B cell (primary cell): ENCODE measurements at regions not wholly inside any gene's neighbourhood (a gene's known extent, or its start where the extent isn't known, plus 50 kb on each side); places are given as distances from the start of the nearest gene placed in this dataset.

ENCODE experiments used
- ATAC-seq: fragments of 200-7000 bp; cut with Tn5 transposase; one replicate; pipeline ENCODE4 v1.10.0; 2021; ENCODE audit warnings: low read depth, mild to moderate bottlenecking, moderate number of reproducible peaks, moderate library complexity
- CTCF ChIA-PET: fragments of 350-600 bp; sonication (Branson Sonifier 250); formaldehyde crosslinking; loops from one replicate; lab custom pipeline; 2021; ENCODE audit warnings: antibody characterized with exemption, inconsistent platforms; lab: Charles Lee
- POLR2A ChIA-PET: fragments of 350-600 bp; sonication (Branson Sonifier 250); formaldehyde crosslinking; loops from one replicate; lab custom pipeline; 2021; ENCODE audit warnings: antibody characterized with exemption; lab: Charles Lee
- DNase-seq: peaks from one replicate; pipeline ENCODE4 v3.0.0; 2013
- H2AFZ ChIP-seq: 2 replicates; pipeline ENCODE4 v1.6.1; 2012; ENCODE audit warnings: mild to moderate bottlenecking, low read depth, low read length; ENCODE audit not compliant: insufficient read depth, poor library complexity, severe bottlenecking
- H3K27ac ChIP-seq, 2 donors: 1 replicate in 1 of 2; 2 replicates in 1 of 2; pipeline ENCODE4 v1.5.1; 2012 to 2013; ENCODE audit warnings: low read length in 2 of 2, mild to moderate bottlenecking in 2 of 2, moderate library complexity in 1 of 2
- H3K27me3 ChIP-seq, 4 experiments: fragments of 200-600 bp in 1 of 4; sonication (generic) in 1 of 4; replicated peaks in 1 of 4; 1 replicate in 2 of 4; 2 replicates in 2 of 4; pipeline versions ENCODE4 v1.6.1 to v1.7.0; 2013 to 2016; ENCODE audit warnings: low read length in 3 of 4, mild to moderate bottlenecking in 2 of 4, mixed read lengths in 1 of 4, moderate library complexity in 1 of 4; ENCODE audit not compliant: insufficient read depth in 4 of 4, control insufficient read depth in 3 of 4; ENCODE audit errors: control extremely low read depth in 1 of 4
- H3K36me3 ChIP-seq, 2 experiments: replicated peaks in 1 of 2; 1 replicate in 1 of 2; 2 replicates in 1 of 2; pipeline versions ENCODE4 v1.6.1 to v1.7.1; 2013; ENCODE audit warnings: low read length in 1 of 2; ENCODE audit not compliant: insufficient read depth in 2 of 2, control insufficient read depth in 1 of 2; ENCODE audit errors: control extremely low read depth in 1 of 2, extremely low read depth in 1 of 2
- H3K4me1 ChIP-seq, 2 donors: fragments of 200-600 bp in 1 of 2; sonication (generic) in 1 of 2; 1 replicate in 1 of 2; 2 replicates in 1 of 2; pipeline versions ENCODE4 v1.5.1 to v1.6.1; 2013 to 2017; ENCODE audit warnings: low read length in 2 of 2; ENCODE audit not compliant: control insufficient read depth in 2 of 2, insufficient read depth in 2 of 2
- H3K4me2 ChIP-seq: replicated peaks from 2 replicates; pipeline ENCODE3; 2012; ENCODE audit warnings: mild to moderate bottlenecking, low read depth, low read length; ENCODE audit not compliant: poor library complexity, severe bottlenecking
- H3K4me3 ChIP-seq, 5 experiments: fragments of 200-600 bp in 1 of 5; sonication (generic) in 1 of 5; 1 replicate in 3 of 5; 2 replicates in 2 of 5; pipeline versions ENCODE4 v1.5.1 to v1.7.0; 2011 to 2016; ENCODE audit warnings: low read length in 4 of 5, mild to moderate bottlenecking in 4 of 5, low read depth in 2 of 5, control low read depth in 1 of 5, moderate library complexity in 1 of 5; ENCODE audit not compliant: insufficient read depth in 1 of 5; ENCODE audit errors: control extremely low read depth in 1 of 5, extremely low read depth in 1 of 5
- H3K79me2 ChIP-seq: fragments of 200-600 bp; sonication (generic); one replicate; pipeline ENCODE4 v1.6.0; 2016; ENCODE audit warnings: low read length; ENCODE audit not compliant: control insufficient read depth, insufficient read depth
- H3K9ac ChIP-seq: fragments of 200-600 bp; sonication (generic); 2 replicates; pipeline ENCODE4 v1.6.1; 2017; ENCODE audit warnings: mild to moderate bottlenecking, low read length, moderate library complexity
- H3K9me3 ChIP-seq, 3 donors: one replicate each; pipeline versions ENCODE4 v1.6.1 to v1.7.1; 2013; ENCODE audit warnings: low read length in 2 of 3; ENCODE audit not compliant: control insufficient read depth in 2 of 3, insufficient read depth in 1 of 3; ENCODE audit errors: control extremely low read depth in 1 of 3
- H4K20me1 ChIP-seq: 2 replicates; pipeline ENCODE4 v1.6.0; 2012; ENCODE audit warnings: mild to moderate bottlenecking, low read length; ENCODE audit not compliant: insufficient read depth, control insufficient read depth, poor library complexity, severe bottlenecking
- H3K27ac Mint-ChIP-seq: one replicate; pipeline ENCODE4 v1.8.0; 2021; ENCODE audit warnings: mixed read lengths
- H3K27me3 Mint-ChIP-seq: one replicate; pipeline ENCODE4 v1.8.0; 2021; ENCODE audit warnings: mixed read lengths
- H3K4me1 Mint-ChIP-seq: one replicate; pipeline ENCODE4 v1.8.0; 2021; ENCODE audit warnings: mixed read lengths
- H3K4me3 Mint-ChIP-seq: one replicate; pipeline ENCODE4 v1.8.0; 2021; ENCODE audit warnings: mixed read lengths
- H3K9me3 Mint-ChIP-seq: one replicate; pipeline ENCODE4 v1.8.0; 2022; ENCODE audit warnings: mixed read lengths; ENCODE audit not compliant: insufficient read depth
- CTCF ChIP-seq: fragments of 200-600 bp; IDR thresholded peaks from one replicate; pipeline ENCODE4 v1.8.0; 2022; ENCODE audit warnings: antibody characterized with exemption, mild to moderate bottlenecking
- EZH2 ChIP-seq: IDR thresholded peaks from 2 replicates; pipeline ENCODE4 v1.6.1; 2012; ENCODE audit warnings: borderline replicate concordance, low read depth, mild to moderate bottlenecking, moderate library complexity, low read length; ENCODE audit not compliant: insufficient read depth, poor library complexity, severe bottlenecking
- WGBS: methylation state at CpG from one replicate; pipeline ENCODE4 v1.1.5; 2013; ENCODE audit warnings: missing lambda C conversion rate; ENCODE audit not compliant: insufficient coverage; 5-methylcytosine and 5-hydroxymethylcytosine counted together
- intact Hi-C: fragments of 100-400 bp; cut with micrococcal nuclease; formaldehyde crosslinking; loops from one replicate; pipeline ENCODE4 v1.10.0; 2022

GRCh38 chr2:225916692-225917091 is 517.2 kb downstream of the NYAP2 start:
- H3K9me3 ChIP-seq = no peaks in the 10 kb centered on the region
- no peaks in the 10 kb centered on the region for H3K36me3 ChIP-seq
- no peaks in the 10 kb centered on the region for H3K4me1 ChIP-seq
- no peaks in the 10 kb centered on the region for H3K79me2 ChIP-seq
- no peak overlapping the region for H3K27ac ChIP-seq
- no peaks in the 10 kb centered on the region for H3K4me1 Mint-ChIP-seq
- ATAC-seq (no peak), DNase-seq (no peak)
- ChIA-PET POLR2A (no interaction called here), CTCF (no interaction called here)
- H3K27me3 ChIP-seq = no peaks in the 10 kb centered on the region
- intact Hi-C loops = no loop called here
- H3K4me3 Mint-ChIP-seq = no peak overlapping the region
- H3K9me3 Mint-ChIP-seq = peaks cover 5% of the 10 kb centered on the region
- no peak overlapping the region for H3K4me2 ChIP-seq
- H2AFZ ChIP-seq = no peak overlapping the region
- no peaks in the 10 kb centered on the region for H4K20me1 ChIP-seq
- no peak for TF ChIP-seq EZH2
- no peak for TF ChIP-seq CTCF
- no peaks in the 10 kb centered on the region for H3K27me3 Mint-ChIP-seq
- no peak overlapping the region for H3K4me3 ChIP-seq
- H3K27ac Mint-ChIP-seq = no peak overlapping the region
- 80% methylated on average over 2 of the region's 2 CpGs for WGBS
- H3K9ac ChIP-seq = no peak overlapping the region

- H2AFZ ChIP-seq = no peak overlapping the region
- no peak overlapping the region for H3K27ac ChIP-seq
- H3K4me1 ChIP-seq = no peaks in the 10 kb centered on the region
- ChIA-PET CTCF (no interaction called here), POLR2A (no interaction called here)
- no peaks in the 10 kb centered on the region for H4K20me1 ChIP-seq
- no peak overlapping the region for H3K27ac Mint-ChIP-seq
- no peak overlapping the region for H3K9ac ChIP-seq
- WGBS = 100% methylated on average over 1 of the region's 6 CpGs
- intact Hi-C loops = no loop called here
- TF ChIP-seq CTCF (no peak), EZH2 (no peak)
- no peak for ATAC-seq
- no peak overlapping the region for H3K4me3 ChIP-seq
- no peaks in the 10 kb centered on the region for H3K9me3 Mint-ChIP-seq
- H3K4me2 ChIP-seq = no peak overlapping the region
- H3K27me3 Mint-ChIP-seq = no peaks in the 10 kb centered on the region
- H3K36me3 ChIP-seq = no peaks in the 10 kb centered on the region
- H3K9me3 ChIP-seq = no peaks in the 10 kb centered on the region
- no peaks in the 10 kb centered on the region for H3K79me2 ChIP-seq
- no peaks in the 10 kb centered on the region for H3K27me3 ChIP-seq
- H3K4me3 Mint-ChIP-seq = no peak overlapping the region
- no peaks in the 10 kb centered on the region for H3K4me1 Mint-ChIP-seq
- DNase-seq = no peak
These were observed 511.5 kb downstream of the NYAP2 start for GRCh38 chr2:225911019-225911418.
